A673 (cell line): ENCODE measurements at regions not wholly inside any gene's neighbourhood (a gene's known extent, or its start where the extent isn't known, plus 50 kb on each side); places are given as distances from the start of the nearest gene placed in this dataset.
"Not testable (repeated sequence)": the region's sequence is repeated elsewhere in the genome, so short reads cannot be mapped to it uniquely, and the experiment has no call there.

Experiments used
- BruUV-seq: library from RNA; stranded (reverse); fragments of 400-500 nt; replicated peaks from 2 replicates; lab custom pipeline; 2021; lab: Mats Ljungman, UMichigan
- CTCF ChIA-PET: fragments of 300-600 bp; sonication (Branson Sonifier 250); formaldehyde crosslinking; loops from one replicate; lab custom pipeline; 2022; ENCODE audit warnings: antibody characterized with exemption; lab: Charles Lee
- POLR2A ChIA-PET: fragments of 300-600 bp; sonication (Branson Sonifier 250); formaldehyde crosslinking; loops from one replicate; lab custom pipeline; 2022; ENCODE audit warnings: antibody characterized with exemption; ENCODE audit not compliant: low non-redundant PET; lab: Charles Lee
- DNase-seq: peaks from one replicate; pipeline ENCODE4 v3.0.0-alpha.2; 2015; ENCODE audit warnings: low spot score
- H3K27ac ChIP-seq: fragments of 200-600 bp; sonication (generic); 2 replicates; pipeline ENCODE4 v1.5.1; 2016; ENCODE audit warnings: mixed run types, low read depth, mild to moderate bottlenecking, mixed read lengths, antibody characterized with exemption, low read length; ENCODE audit not compliant: poor library complexity, severe bottlenecking
- H3K27me3 ChIP-seq: fragments of 200-600 bp; sonication (generic); replicated peaks from 2 replicates; pipeline ENCODE4 v1.6.1; 2017; ENCODE audit warnings: mixed run types, low read depth, mild to moderate bottlenecking, mixed read lengths, antibody characterized with exemption, low read length; ENCODE audit not compliant: insufficient read depth, poor library complexity
- H3K36me3 ChIP-seq: fragments of 200-600 bp; sonication (generic); 2 replicates; pipeline ENCODE4 v1.6.1; 2016; ENCODE audit warnings: mixed run types, mild to moderate bottlenecking, mixed read lengths, antibody characterized with exemption, low read length; ENCODE audit not compliant: insufficient read depth, poor library complexity, severe bottlenecking
- H3K4me1 ChIP-seq: fragments of 200-600 bp; sonication (generic); 2 replicates; pipeline ENCODE4 v1.6.1; 2017; ENCODE audit warnings: mixed run types, mild to moderate bottlenecking, mixed read lengths, antibody characterized with exemption, low read length; ENCODE audit not compliant: insufficient read depth, poor library complexity, severe bottlenecking
- H3K4me3 ChIP-seq: fragments of 200-600 bp; sonication (generic); 2 replicates; pipeline ENCODE4 v1.5.1; 2016; ENCODE audit warnings: low read depth, mixed run types, mild to moderate bottlenecking, mixed read lengths, low read length; ENCODE audit not compliant: poor library complexity, severe bottlenecking
- H3K9me3 ChIP-seq: fragments of 200-600 bp; sonication (generic); 2 replicates; pipeline ENCODE4 v1.6.1; 2016; ENCODE audit warnings: mixed run types, low read depth, mild to moderate bottlenecking, mixed read lengths, antibody characterized with exemption, low read length; ENCODE audit not compliant: poor library complexity, severe bottlenecking
- CTCF ChIP-seq: fragments of 300-800, 200-600 bp; sonication (generic); conservative IDR thresholded peaks from 2 replicates; pipeline ENCODE4 v1.5.1; 2017; ENCODE audit warnings: low read depth, mild to moderate bottlenecking, antibody characterized with exemption, low read length, moderate library complexity, mixed read lengths
- EZH2 ChIP-seq: fragments of 200-600 bp; sonication (generic); IDR thresholded peaks from 2 replicates; pipeline ENCODE4 v1.6.1; 2017; ENCODE audit warnings: borderline replicate concordance, low read depth, mild to moderate bottlenecking, mixed read lengths, antibody characterized with exemption, low read length; ENCODE audit not compliant: poor library complexity, severe bottlenecking
- intact Hi-C: fragments of 100-400 bp; cut with micrococcal nuclease; formaldehyde crosslinking; loops from one replicate; pipeline ENCODE4 v1.10.0; 2022; ENCODE audit not compliant: unreplicated experiment

GRCh38 chr19:5243878-5244277, 96.7 kb downstream of the PTPRS start:
- no peaks in the 10 kb centered on the region for H3K4me1 ChIP-seq
- no TSS peak for BruUV-seq

GRCh38 chr19:5241896-5242295, 98.7 kb downstream of the PTPRS start:
- intact Hi-C loops, H3K27me3 ChIP-seq, POLR2A ChIA-PET, CTCF ChIA-PET, H3K9me3 ChIP-seq, DNase-seq, H3K27ac ChIP-seq, H3K4me3 ChIP-seq, BruUV-seq, H3K4me1 ChIP-seq: not testable (repeated sequence)
- H3K36me3 ChIP-seq, result peaks cover 16% of the 10 kb centered on the region

More at GRCh38 chr19:5243878-5244277, 96.7 kb downstream of the PTPRS start:
- no peak overlapping the region for H3K4me3 ChIP-seq
- H3K9me3 ChIP-seq, result no peaks in the 10 kb centered on the region
- intact Hi-C loops, result no loop called here
- H3K27me3 ChIP-seq, result no peaks in the 10 kb centered on the region
- no peak for DNase-seq
- ChIA-PET CTCF (no interaction called here), POLR2A (no interaction called here)
- TF ChIP-seq EZH2, result no peak
- TF ChIP-seq CTCF, result no peak
- no peak overlapping the region for H3K27ac ChIP-seq
- H3K36me3 ChIP-seq, result peaks cover 3% of the 10 kb centered on the region

GRCh38 chr19:5240011-5240410, 100.6 kb downstream of the PTPRS start:
- no peak for TF ChIP-seq CTCF
- TF ChIP-seq EZH2, result no peak
- no peak for DNase-seq
- Histone ChIP-seq H3K9me3 (no peaks in the 10 kb centered on the region), H3K27me3 (no peaks in the 10 kb centered on the region), H3K36me3 (peaks cover 16% of the 10 kb centered on the region), H3K27ac (no peak overlapping the region), H3K4me3 (no peak overlapping the region), H3K4me1 (no peaks in the 10 kb centered on the region)
- BruUV-seq, result no TSS peak
- POLR2A ChIA-PET, result no interaction called here
- intact Hi-C loops, result no loop called here
- CTCF ChIA-PET, result no interaction called here

GRCh38 chr19:5238700-5239099, 101.9 kb downstream of the PTPRS start:
- H3K36me3 ChIP-seq, result peaks cover 16% of the 10 kb centered on the region
- no peaks in the 10 kb centered on the region for H3K27me3 ChIP-seq
- POLR2A ChIA-PET, result no interaction called here
- H3K4me1 ChIP-seq, result no peaks in the 10 kb centered on the region
- DNase-seq, result no peak
- H3K4me3 ChIP-seq, result no peak overlapping the region
- H3K27ac ChIP-seq, result no peak overlapping the region
- H3K9me3 ChIP-seq, result no peaks in the 10 kb centered on the region
- no peak for TF ChIP-seq CTCF
- no peak for TF ChIP-seq EZH2
- no TSS peak for BruUV-seq
- CTCF ChIA-PET, result no interaction called here
- intact Hi-C loops, result no loop called here
